Fibroblast of villous mesenchyme (primary cell): ENCODE measurements at regions not wholly inside any gene's neighbourhood (a gene's known extent, or its start where the extent isn't known, plus 50 kb on each side); places are given as distances from the start of the nearest gene placed in this dataset.

Experiments
- DNase-seq: peaks from one replicate; pipeline ENCODE4 v3.0.0-alpha.2; 2010; ENCODE audit warnings: low read depth
- H3K4me3 ChIP-seq: 2 replicates; pipeline ENCODE4 v1.5.1; 2011; ENCODE audit warnings: low read depth, mild to moderate bottlenecking, low read length
- TF ChIP-seq, protein P1 (sequence below): IDR thresholded peaks from 2 replicates; pipeline ENCODE4 v1.5.1; 2012; ENCODE audit warnings: low read depth, mild to moderate bottlenecking, low read length; ENCODE audit not compliant: insufficient read depth

DNA sequence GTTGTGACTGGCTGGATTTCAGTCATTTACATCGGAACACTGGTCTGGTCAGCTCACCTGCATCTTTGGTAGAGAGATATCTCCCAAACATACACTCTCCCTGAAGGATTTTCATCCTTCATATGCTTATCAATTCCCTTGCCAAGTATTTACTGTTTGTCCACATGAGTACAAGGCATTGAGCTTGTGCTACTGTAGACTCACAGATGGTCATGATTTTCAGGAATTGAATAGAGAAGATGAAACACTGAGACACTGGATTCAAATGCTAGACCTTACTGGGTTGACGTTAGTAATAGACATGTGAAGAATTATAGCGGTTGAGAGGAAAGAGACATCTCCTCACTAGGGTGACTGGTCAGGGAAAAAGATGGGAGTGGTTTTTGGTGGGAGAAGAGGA lies 62.9 kb upstream of the ABL1 start:
- no peak overlapping the region for H3K4me3 ChIP-seq
- TF ChIP-seq, protein P1, sequence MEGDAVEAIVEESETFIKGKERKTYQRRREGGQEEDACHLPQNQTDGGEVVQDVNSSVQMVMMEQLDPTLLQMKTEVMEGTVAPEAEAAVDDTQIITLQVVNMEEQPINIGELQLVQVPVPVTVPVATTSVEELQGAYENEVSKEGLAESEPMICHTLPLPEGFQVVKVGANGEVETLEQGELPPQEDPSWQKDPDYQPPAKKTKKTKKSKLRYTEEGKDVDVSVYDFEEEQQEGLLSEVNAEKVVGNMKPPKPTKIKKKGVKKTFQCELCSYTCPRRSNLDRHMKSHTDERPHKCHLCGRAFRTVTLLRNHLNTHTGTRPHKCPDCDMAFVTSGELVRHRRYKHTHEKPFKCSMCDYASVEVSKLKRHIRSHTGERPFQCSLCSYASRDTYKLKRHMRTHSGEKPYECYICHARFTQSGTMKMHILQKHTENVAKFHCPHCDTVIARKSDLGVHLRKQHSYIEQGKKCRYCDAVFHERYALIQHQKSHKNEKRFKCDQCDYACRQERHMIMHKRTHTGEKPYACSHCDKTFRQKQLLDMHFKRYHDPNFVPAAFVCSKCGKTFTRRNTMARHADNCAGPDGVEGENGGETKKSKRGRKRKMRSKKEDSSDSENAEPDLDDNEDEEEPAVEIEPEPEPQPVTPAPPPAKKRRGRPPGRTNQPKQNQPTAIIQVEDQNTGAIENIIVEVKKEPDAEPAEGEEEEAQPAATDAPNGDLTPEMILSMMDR = no peak
- DNase-seq = no peak

DNA sequence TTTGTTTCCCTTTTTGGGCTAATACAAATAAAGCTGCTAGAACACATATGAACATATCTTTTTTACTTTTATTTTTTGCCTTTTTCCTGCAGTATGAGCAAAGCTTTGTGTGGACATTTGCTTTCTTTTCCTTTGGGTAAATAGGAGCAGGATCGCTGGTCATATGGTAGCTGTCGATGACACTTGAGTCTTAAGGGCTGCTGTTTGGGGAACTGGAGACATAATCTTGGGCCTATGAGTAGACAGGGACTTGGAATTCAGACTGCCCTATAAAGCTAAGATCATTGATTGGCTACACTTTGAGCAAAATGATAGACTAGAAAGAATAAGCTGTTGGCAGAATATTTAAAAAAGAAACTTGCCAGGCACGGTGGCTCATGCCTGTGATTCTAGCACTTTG lies 60.9 kb upstream of the ABL1 start:
- TF ChIP-seq, protein P1 = no peak
- H3K4me3 ChIP-seq = no peak overlapping the region
- DNase-seq = no peak

DNA sequence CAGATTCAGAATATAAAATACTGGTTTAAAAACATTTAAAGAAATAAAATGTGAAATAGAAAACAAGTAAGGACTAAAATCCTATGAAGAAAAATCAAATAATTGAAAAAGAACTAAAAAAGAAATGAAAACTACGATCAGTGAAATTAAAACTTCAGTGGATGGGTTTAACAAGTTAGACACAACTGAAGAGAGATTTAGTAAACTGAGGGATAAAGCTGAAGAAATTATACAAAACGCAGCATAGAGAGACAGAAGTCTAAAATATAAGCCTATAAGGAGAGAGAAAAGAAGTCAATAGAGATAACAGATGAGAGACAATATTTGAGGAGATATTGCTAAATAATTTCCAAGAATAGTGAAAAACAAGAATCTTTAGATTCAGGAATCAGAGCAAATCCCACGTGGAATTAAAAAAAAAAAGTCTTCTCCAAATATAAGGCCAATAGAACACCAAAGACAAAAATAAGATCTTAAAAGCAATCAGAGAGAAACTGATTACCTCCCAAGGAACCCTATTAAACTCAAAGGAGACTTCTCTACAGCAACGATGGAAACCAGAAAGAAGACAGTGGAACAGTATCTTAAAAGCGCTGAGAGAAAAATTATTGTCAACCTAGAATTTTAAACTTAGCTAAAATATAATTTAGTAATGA lies 59.6 kb upstream of the ABL1 start:
- H3K4me3 ChIP-seq = no peak overlapping the region
- DNase-seq = no peak
- TF ChIP-seq, protein P1 = no peak

DNA sequence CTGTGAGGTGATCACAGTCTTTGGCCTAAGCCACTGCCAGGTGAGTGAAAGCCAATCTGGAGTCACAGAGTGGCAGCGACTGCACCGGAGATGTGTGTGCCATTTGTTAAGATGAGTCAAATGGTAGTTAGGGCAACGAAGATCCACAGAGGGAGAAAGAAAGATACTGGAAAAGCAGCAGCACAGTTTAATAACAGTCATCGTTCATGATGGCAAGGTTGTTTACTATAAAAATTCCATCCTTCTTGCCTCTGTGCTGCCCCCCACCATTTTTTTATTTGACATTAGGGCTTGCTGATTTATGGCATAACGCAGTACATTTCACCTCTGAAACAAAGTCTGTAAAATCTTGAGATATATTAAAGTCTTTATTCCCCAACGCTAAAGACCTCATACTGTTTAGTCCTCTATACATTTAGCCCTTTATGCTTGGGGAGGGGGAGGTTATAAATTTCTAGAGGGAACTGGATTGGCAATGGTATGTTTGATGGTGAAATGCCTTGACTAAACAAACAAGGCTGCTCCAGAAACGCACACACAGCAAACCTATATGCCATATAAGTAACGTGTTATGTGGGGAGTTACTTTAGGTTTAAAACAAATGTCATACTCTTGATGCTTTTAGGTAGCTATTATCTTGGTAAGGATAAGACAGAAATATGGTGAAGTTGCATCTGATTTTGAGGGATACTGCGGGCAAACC lies 55.8 kb upstream of the ABL1 start:
- TF ChIP-seq, protein P1 = no peak
- DNase-seq = peak; percentile 87
- H3K4me3 ChIP-seq = peak overlapping the region; percentile 10

DNA sequence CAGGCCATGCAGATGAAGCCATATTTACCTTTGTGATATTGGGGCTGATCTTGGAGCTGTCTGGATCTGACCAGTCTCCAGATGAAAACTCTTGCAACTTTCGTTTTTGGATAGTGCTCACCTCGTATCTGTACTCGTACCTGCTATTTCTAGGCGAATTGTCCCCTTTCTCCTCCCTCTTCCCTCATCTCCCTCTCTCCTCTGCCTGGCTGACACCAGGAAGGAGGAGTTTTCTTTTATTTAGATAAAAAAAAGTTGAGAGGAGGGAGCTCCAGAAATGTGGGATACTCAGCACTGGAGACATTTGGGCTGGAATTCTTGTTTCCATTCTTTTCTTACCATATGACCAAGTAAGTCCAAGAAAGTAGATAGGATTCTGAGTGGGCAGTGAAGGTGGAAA lies 54.6 kb upstream of the ABL1 start:
- H3K4me3 ChIP-seq = peak overlapping the region; percentile 40
- no peak for DNase-seq
- TF ChIP-seq, protein P1 = no peak

DNA sequence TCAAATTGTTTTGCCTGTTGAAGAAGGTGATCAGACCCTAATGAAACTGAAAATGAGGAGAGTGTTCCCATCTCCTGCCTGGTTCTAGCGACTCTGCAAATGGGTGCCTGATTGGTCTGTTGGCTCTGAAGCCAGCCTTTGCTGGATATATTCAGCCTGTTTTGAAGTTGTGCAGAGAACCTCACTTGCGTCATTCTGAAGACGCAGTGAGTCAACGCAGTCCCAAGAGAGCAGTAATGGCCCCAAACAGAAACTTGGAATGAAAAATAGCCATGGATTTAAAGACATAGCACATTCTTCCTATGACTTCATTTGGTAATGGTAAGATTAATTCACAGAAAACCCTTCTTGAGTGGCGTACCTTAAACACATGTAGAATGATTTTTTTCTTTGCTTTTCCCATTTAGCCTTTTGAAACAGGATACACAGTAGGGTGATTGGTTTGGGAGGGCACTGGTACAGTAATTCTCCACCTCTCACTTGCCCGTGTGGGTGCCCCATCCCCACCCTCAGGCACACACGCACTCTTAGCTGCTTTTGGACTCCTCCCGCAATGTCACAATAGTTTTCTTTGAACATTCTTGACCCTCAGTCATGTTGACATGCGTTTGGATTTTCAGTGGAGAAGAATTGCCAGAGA lies 54.1 kb upstream of the ABL1 start:
- TF ChIP-seq, protein P1 = no peak
- H3K4me3 ChIP-seq = peak overlapping the region; percentile 40
- peak; percentile 99 for DNase-seq
